DMS53 (cell line): ENCODE measurements at regions not wholly inside any gene's neighbourhood (a gene's known extent, or its start where the extent isn't known, plus 50 kb on each side); places are given as distances from the start of the nearest gene placed in this dataset.

Experiments
- DNase-seq: peaks from one replicate; lab custom pipeline; 2025; lab: John Stamatoyannopoulos, UW

- no peak for DNase-seq
Observed at GRCh38 chr2:145096582-145096981, 576.7 kb upstream of the ZEB2 start.

DNA sequence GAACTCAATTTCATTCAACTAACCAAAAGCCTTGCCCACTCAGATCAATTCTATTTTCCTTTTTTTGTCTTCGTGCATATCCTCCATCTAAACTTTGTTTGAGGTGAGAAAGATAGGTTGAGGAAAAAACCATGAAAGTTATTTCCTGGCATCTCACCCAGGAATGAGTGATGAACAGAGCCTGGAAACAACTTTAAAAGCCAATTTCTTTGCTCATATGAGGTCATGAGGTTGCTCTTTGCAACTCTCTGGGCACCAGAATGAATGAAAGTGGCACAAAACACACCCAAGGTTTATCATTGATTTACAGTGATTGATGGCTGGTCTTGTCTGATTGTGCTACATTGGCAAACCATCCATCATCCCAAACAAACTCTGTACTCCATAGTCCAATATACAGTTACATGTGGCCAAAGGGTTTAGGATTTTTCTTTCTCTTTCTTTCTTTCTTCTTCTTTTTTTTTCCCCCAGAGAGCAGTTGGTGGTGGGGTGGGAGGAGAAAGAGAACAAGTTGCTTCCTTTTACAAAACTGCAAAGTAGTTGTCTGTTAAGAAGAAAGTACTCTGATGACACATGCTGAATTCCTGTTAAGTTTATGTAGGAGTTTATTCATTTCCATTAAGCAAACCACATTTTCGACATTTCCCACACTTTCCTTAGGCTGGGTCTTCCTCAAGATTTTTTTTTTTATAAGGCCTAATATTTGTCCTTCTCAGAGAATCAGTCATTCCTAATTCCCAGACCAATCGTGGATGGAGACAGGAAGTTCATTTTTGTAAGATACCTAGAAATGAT lies 575.9 kb upstream of the ZEB2 start:
- DNase-seq = no peak

DNA sequence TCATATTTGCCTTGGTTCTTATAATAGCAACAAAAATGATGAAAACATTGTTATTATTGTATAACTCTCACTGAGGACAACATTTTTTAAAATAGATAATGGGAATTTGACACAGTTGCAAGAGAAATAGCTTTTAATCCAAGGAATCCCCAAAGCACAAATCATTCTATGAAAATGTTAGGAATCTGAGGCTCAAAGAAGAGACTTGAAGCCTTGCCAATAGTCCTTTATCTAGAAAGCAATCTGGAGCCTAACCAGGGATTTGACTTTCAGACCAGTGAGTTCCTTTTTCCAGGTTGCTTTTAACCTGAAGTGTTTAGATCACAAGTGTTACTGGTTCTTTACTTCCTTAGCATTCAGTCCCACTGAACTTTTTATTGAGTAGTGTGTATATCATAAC lies 574.5 kb upstream of the ZEB2 start:
- DNase-seq = no peak

- DNase-seq = no peak
Observed at GRCh38 chr2:145091967-145092366, 572.0 kb upstream of the ZEB2 start.

- DNase-seq = no peak
Observed at GRCh38 chr2:145090841-145091761, 571.2 kb upstream of the ZEB2 start.

DNA sequence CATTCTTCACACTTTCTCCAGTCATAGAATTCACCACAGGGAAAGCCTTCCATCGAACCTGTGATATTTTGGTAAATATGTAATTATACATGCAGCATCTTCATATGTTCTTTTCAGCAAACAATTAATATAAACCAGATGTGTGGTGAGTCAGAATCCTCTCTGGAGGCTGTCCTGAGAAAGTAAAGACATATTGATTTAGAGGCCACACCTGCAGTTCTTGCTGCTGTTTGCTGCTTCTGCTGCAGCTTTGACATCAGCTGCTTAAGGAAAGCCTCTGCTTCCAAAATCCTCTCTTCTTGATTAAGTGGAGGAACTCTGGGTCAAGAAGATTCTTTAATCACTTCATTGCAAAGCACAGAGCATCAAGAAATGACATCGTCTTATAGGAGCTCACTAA lies 568.8 kb upstream of the ZEB2 start:
- no peak for DNase-seq

DNA sequence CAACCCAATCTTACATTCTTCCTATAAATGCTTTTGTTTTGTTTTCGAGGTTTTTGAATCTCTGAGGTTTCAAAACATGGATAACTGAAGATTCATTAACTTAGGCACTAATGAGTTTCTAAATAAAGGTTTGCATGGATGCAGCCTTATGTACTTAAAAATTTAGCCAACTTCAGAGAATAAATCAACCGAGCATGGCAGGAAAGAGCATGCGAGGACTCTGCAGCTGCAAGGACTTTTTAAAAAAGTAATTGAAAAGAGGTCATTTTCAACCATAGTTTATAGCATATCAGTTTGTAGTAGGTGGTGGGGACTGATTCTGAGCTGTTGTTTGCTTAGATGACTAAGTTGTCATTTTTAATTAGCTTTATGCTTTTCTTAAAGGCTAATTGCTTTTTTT lies 567.0 kb upstream of the ZEB2 start:
- no peak for DNase-seq

DNA sequence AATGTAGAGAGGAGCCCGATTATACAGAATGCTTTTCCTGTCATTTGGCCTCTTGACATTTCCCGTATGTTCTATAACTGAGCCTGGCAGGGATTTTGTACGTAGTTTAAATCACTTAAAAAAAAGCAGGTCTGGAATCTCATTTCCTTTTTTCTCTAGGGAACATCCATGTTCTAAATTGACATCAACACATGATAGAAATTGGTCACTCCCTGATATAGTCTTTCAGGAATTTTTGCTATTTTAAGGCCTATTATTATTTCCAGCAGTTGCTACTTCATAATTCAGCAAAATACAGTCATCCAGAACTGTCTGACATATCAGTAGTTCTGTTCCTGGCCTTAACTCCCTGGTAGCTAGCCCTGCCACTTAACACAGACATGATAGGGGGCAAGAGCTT lies 565.7 kb upstream of the ZEB2 start:
- no peak for DNase-seq

- no peak for DNase-seq
Observed at GRCh38 chr2:145080426-145080825, 560.5 kb upstream of the ZEB2 start.

DNA sequence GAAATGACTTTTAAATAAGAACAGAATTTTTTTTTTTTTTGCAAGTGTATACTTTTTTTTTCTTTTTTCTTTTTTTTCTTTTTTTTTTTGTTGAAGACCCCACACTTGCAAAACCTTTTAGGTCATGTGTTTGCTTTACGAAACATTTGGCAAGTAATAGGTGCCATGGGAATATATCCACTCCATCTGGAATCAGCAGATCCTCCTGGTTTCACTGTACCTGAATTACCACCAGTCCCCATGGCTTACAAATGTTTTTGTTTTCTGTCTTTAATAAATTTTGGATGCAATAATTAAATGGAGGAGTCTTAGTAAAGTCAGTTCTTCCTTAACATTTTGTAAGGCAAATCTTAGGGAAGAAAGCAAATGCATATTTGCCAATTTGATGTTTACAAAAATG lies 559.7 kb upstream of the ZEB2 start:
- DNase-seq = no peak

DNA sequence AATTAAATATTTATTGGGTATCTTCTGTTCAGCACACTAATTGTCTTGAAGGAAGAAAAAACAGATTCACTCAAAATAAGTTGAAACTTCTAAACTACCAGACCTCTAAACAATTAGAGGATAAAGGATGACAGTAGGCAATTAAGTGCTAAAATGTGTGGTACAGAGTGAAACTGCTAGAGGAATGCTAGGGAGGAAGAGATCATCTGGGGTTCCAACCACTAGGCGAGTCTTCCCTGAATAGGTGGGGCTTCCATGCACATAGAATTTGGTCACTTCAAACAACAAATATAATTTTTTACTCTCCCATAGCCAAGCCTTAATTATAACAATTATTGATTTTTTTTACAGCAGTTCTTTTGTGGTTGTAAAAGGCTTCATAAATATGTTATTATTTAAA lies 559.0 kb upstream of the ZEB2 start:
- DNase-seq = no peak

- DNase-seq = no peak
Observed at GRCh38 chr2:145076085-145076484, 556.2 kb upstream of the ZEB2 start.

- DNase-seq = no peak
Observed at GRCh38 chr2:145075454-145076062, 555.6 kb upstream of the ZEB2 start.

- DNase-seq = no peak
Observed at GRCh38 chr2:145070703-145071102, 550.8 kb upstream of the ZEB2 start.

DNA sequence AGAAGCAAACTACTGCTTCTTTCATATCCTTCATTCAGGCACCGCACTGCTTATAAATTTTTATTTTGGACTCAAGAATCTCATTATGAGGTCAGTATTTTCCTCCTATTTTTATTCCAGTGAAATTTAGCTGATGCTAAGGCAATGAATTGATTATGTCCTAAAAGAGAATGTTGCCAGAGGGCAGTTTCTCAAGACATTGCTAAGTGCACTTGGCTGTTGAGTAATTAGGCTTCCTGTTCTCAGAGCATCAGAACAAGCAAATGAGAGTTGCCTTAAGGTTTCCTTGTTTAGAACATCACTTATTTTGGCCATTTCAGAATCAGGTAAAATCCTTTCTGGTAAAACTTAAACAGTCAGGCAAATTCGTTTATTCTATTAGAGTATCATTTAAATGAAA lies 548.6 kb upstream of the ZEB2 start:
- no peak for DNase-seq

- no peak for DNase-seq
Observed at GRCh38 chr2:145067549-145068030, 547.7 kb upstream of the ZEB2 start.

DNA sequence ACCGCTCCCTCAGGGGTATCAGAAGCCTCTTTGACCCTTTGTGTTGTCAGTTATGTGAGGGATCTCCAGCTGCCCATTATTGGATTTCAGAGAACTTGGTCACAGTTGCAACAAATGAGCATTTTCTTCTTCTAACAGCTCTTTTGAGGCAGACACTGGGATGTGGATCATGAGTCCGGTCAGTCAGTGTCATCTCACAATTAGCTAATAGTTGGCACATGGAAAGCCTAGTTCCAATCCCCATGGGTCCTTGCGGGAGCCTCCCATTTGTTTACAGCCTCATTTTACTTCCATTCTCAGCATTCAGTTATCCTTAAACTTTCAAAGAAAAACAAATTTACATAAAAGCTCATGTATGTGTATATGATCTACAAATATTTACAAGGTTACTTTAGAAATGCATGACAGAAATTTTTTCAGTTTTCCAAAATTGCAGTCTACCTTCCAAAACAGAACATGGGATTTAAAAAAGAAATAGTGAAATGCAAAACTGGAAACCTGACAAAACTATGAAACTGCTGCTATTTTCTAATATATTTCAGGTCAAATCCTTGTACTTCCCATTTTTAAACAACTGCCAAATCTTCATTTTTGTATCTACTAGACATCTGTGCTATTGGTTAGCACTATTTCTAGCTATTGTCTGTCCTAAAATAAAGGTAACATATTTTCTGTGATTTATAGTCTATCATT lies 547.1 kb upstream of the ZEB2 start:
- no peak for DNase-seq

- DNase-seq = no peak
Observed at GRCh38 chr2:145066151-145066661, 546.3 kb upstream of the ZEB2 start.

- no peak for DNase-seq
Observed at GRCh38 chr2:145065342-145065741, 545.4 kb upstream of the ZEB2 start.

GRCh38 chr2:145064511-145064910 lies 544.6 kb upstream of the ZEB2 start:
- DNase-seq = no peak

- DNase-seq = no peak
Observed at GRCh38 chr2:145060876-145061275, 541.0 kb upstream of the ZEB2 start.

DNA sequence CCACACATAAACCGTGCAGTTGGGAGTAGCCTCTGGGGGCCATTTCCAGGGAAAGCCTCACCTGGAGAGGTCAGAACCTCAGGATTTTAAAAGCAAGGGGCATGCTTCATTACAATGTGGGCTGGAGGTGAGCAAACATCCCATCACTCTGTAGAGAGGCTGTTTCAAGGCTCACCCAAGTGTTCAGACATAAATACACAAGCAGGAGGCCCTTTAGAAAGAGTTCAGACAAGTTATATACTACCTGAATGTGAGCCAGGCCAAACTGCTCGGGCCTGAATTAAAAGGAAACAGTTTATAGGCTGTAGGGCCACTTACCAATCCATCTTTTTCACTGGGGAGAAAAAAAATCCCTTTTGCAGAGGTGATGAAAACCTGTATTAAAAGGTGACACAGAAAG lies 540.0 kb upstream of the ZEB2 start:
- no peak for DNase-seq
